VCaP (cell line): ENCODE measurements at regions not wholly inside any gene's neighbourhood (a gene's known extent, or its start where the extent isn't known, plus 50 kb on each side); places are given as distances from the start of the nearest gene placed in this dataset.

ENCODE experiments used
- H3K27ac ChIP-seq: fragments of 450-650 bp; 2 replicates; pipeline ENCODE4 v1.5.1; 2017
- CTCF ChIP-seq: fragments of 450-650 bp; conservative IDR thresholded peaks from 2 replicates; pipeline ENCODE4 v1.5.1; 2017; ENCODE audit warnings: mild to moderate bottlenecking, moderate library complexity

- TF ChIP-seq CTCF = no peak
- no peak overlapping the region for H3K27ac ChIP-seq
Measured at GRCh38 chr1:96538111-96538641, 183.4 kb upstream of the PTBP2 start.

- H3K27ac ChIP-seq = no peak overlapping the region
Measured at GRCh38 chr1:96538883-96539282, 182.7 kb upstream of the PTBP2 start.

GRCh38 chr1:96541491-96541890 lies 180.1 kb upstream of the PTBP2 start:
- no peak overlapping the region for H3K27ac ChIP-seq
- TF ChIP-seq CTCF = no peak

More at GRCh38 chr1:96538883-96539282, 182.7 kb upstream of the PTBP2 start:
- no peak for TF ChIP-seq CTCF

GRCh38 chr1:96544051-96544830 lies 177.3 kb upstream of the PTBP2 start:
- no peak overlapping the region for H3K27ac ChIP-seq
- no peak for TF ChIP-seq CTCF

- no peak overlapping the region for H3K27ac ChIP-seq
Measured at GRCh38 chr1:96544831-96545221, 176.8 kb upstream of the PTBP2 start.

GRCh38 chr1:96545935-96546656 lies 175.5 kb upstream of the PTBP2 start:
- no peak for TF ChIP-seq CTCF
- no peak overlapping the region for H3K27ac ChIP-seq

More at GRCh38 chr1:96544831-96545221, 176.8 kb upstream of the PTBP2 start:
- no peak for TF ChIP-seq CTCF

- TF ChIP-seq CTCF = no peak
- no peak overlapping the region for H3K27ac ChIP-seq
Measured at GRCh38 chr1:96550061-96550460, 171.5 kb upstream of the PTBP2 start.
